ENCODE measurements at regions not wholly inside any gene's neighbourhood (a gene's known extent, or its start where the extent isn't known, plus 50 kb on each side); places are given as distances from the start of the nearest gene placed in this dataset.

- DNase-seq: no peak
These were observed 54.3 kb upstream of the CBLB start for GRCh38 chr3:105923140-105923539.

GRCh38 chr3:105927741-105928140 lies 58.9 kb upstream of the CBLB start:
- no peak for DNase-seq

- no peak for DNase-seq
These were observed 61.9 kb upstream of the CBLB start for GRCh38 chr3:105930733-105931132.

- no peak for DNase-seq
These were observed 62.7 kb upstream of the CBLB start for GRCh38 chr3:105931500-105931899.

GRCh38 chr3:105933871-105934270 lies 65.1 kb upstream of the CBLB start:
- no peak for DNase-seq

GRCh38 chr3:105938101-105938500 lies 69.3 kb upstream of the CBLB start:
- DNase-seq: no peak

- no peak for DNase-seq
These were observed 70.0 kb upstream of the CBLB start for GRCh38 chr3:105938806-105939205.

- no peak for DNase-seq
These were observed 75.5 kb upstream of the CBLB start for GRCh38 chr3:105944276-105944675.

- no peak for DNase-seq
These were observed 75.9 kb upstream of the CBLB start for GRCh38 chr3:105944721-105945120.

GRCh38 chr3:105948101-105948500 lies 79.3 kb upstream of the CBLB start:
- DNase-seq: no peak

GRCh38 chr3:105950881-105951600 lies 82.2 kb upstream of the CBLB start:
- DNase-seq: no peak

GRCh38 chr3:105953831-105954230 lies 85.0 kb upstream of the CBLB start:
- no peak for DNase-seq

GRCh38 chr3:105956306-105956705 lies 87.5 kb upstream of the CBLB start:
- DNase-seq: no peak

GRCh38 chr3:105957722-105958121 lies 88.9 kb upstream of the CBLB start:
- DNase-seq: no peak

- DNase-seq: no peak
These were observed 89.6 kb upstream of the CBLB start for GRCh38 chr3:105958237-105959000.

GRCh38 chr3:105959851-105960250 lies 91.0 kb upstream of the CBLB start:
- DNase-seq: no peak

GRCh38 chr3:105960381-105960780 lies 91.6 kb upstream of the CBLB start:
- no peak for DNase-seq

- no peak for DNase-seq
These were observed 94.3 kb upstream of the CBLB start for GRCh38 chr3:105963161-105963560.

GRCh38 chr3:105965384-105965783 lies 96.6 kb upstream of the CBLB start:
- no peak for DNase-seq

GRCh38 chr3:105967117-105967516 lies 98.3 kb upstream of the CBLB start:
- DNase-seq: no peak

- peak; percentile 9 for DNase-seq
These were observed 101.5 kb upstream of the CBLB start for GRCh38 chr3:105970283-105970682.

- DNase-seq: no peak
These were observed 103.3 kb upstream of the CBLB start for GRCh38 chr3:105972069-105972468.

- no peak for DNase-seq
These were observed 105.6 kb upstream of the CBLB start for GRCh38 chr3:105974381-105974780.

GRCh38 chr3:105976196-105976595 lies 107.4 kb upstream of the CBLB start:
- no peak for DNase-seq

- no peak for DNase-seq
These were observed 111.1 kb upstream of the CBLB start for GRCh38 chr3:105979961-105980360.

All from NCI-H146 (cell line).